Spinal cord (tissue), 9 donors: ENCODE measurements at regions not wholly inside any gene's neighbourhood (a gene's known extent, or its start where the extent isn't known, plus 50 kb on each side); places are given as distances from the start of the nearest gene placed in this dataset.

Source experiments
- DNase-seq, 6 donors: peaks; one replicate each; pipeline versions ENCODE4 v3.0.0 to v3.0.0-alpha.2; 2013 to 2015; ENCODE audit warnings: low spot score in 6 of 6, low read depth in 4 of 6
- H3K27ac ChIP-seq: one replicate; pipeline ENCODE4 v1.5.1; 2013; ENCODE audit warnings: low read depth, low read length, control low read depth
- H3K27me3 ChIP-seq: one replicate; pipeline ENCODE4 v1.6.1; 2013; ENCODE audit warnings: low read length; ENCODE audit not compliant: control insufficient read depth, insufficient read depth
- H3K36me3 ChIP-seq: one replicate; pipeline ENCODE4 v1.6.1; 2013; ENCODE audit warnings: low read length; ENCODE audit not compliant: control insufficient read depth, insufficient read depth
- H3K4me1 ChIP-seq: one replicate; pipeline ENCODE4 v1.6.1; 2013; ENCODE audit warnings: low read length; ENCODE audit not compliant: control insufficient read depth, insufficient read depth
- H3K4me3 ChIP-seq: one replicate; pipeline ENCODE4 v1.5.1; 2013; ENCODE audit warnings: low read depth, low read length, control low read depth
- H3K9me3 ChIP-seq: one replicate; pipeline ENCODE4 v1.6.1; 2013; ENCODE audit warnings: low read length; ENCODE audit not compliant: control insufficient read depth, insufficient read depth
- WGBS: methylation state at CpG from one replicate; pipeline ENCODE4 v1.1.5; 2013; ENCODE audit warnings: missing lambda C conversion rate; ENCODE audit not compliant: insufficient coverage; 5-methylcytosine and 5-hydroxymethylcytosine counted together
- donor health status: healthy.

- Histone ChIP-seq H3K27ac (no peak overlapping the region), H3K9me3 (no peaks in the 10 kb centered on the region), H3K27me3 (no peaks in the 10 kb centered on the region), H3K4me1 (no peaks in the 10 kb centered on the region), H3K36me3 (no peaks in the 10 kb centered on the region), H3K4me3 (no peak overlapping the region)
- WGBS = no CpG with 5 or more reads among the region's 1 CpG
- no peak for DNase-seq
These were observed 314.2 kb upstream of the RARB start for GRCh38 chr3:25113891-25114290.

DNA sequence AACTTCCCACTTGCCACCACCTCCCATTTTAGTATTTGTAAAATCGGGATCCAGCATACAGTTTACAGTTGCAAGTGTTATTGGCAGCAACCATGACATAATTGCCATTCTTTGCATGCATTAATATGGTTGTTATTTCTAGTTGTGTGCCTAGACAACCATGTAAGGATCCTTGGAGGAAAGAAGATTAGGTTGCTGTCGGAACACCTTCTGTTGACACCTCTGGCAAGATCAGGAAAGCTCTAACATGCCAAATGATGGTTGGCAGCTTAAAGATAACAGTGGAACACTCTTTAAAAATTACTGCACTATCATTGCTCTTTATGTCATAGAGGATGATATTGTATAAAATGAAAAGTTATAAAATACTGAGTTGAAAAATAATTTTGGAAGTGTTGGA, 313.5 kb upstream of the RARB start:
- H3K36me3 ChIP-seq = no peaks in the 10 kb centered on the region
- no peak for DNase-seq
- no peaks in the 10 kb centered on the region for H3K9me3 ChIP-seq
- no peak overlapping the region for H3K4me3 ChIP-seq
- no peaks in the 10 kb centered on the region for H3K4me1 ChIP-seq
- no peaks in the 10 kb centered on the region for H3K27me3 ChIP-seq
- 80% methylated on average over 1 of the region's 2 CpGs for WGBS
- no peak overlapping the region for H3K27ac ChIP-seq

DNA sequence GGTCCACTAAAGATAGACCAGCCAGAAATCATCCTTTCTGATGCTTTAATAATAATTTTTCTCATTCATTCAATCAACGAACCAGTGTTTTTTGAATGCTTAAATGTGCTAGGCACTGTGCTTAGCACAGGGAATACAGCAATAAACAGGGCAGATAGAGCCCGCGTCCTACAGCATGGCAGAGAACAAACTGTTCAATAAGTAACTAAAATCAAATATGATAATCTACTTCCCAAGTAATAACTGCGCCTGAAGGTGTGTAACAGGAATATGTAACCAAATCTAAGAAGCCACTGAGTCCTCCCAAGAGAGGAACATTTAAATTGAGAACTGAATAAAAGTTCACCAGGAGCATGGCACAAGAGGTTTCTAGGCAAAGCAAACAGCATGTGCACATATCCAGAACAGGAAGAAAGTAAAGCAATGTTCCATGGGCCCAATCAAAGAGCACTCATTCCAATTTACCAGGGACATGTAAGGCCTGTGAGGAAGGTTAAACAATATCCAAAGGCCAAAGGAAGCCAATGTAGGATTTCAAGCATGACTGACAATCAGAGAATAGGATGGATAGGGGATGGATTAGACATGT, 311.0 kb upstream of the RARB start:
- Histone ChIP-seq H3K4me3 (no peak overlapping the region), H3K27ac (no peak overlapping the region), H3K9me3 (no peaks in the 10 kb centered on the region), H3K4me1 (no peaks in the 10 kb centered on the region), H3K36me3 (no peaks in the 10 kb centered on the region), H3K27me3 (no peaks in the 10 kb centered on the region)
- WGBS = no CpG with 5 or more reads among the region's 4 CpGs
- DNase-seq = no peak

DNA sequence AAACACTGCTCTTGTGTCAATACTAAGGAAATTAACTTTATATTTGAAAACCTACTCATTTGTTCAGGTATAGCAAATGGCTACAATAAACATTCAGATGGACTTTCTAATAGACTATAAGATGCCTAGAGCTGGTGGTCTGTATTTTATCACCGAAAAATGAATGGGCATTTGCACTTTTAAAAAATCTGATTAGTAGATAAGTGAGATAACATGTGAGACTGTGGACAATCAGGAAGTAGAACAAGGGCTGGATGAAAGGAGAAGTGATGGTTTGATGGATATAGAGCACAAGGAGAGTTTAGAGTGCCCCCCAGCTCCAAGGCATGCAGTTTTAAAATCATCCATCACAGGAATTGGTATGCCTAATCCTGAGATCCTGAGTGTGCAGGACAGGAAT, 308.4 kb upstream of the RARB start:
- DNase-seq = no peak
- Histone ChIP-seq H3K9me3 (no peaks in the 10 kb centered on the region), H3K27me3 (no peaks in the 10 kb centered on the region), H3K4me1 (no peaks in the 10 kb centered on the region), H3K27ac (no peak overlapping the region), H3K36me3 (no peaks in the 10 kb centered on the region), H3K4me3 (no peak overlapping the region)
- no CpG with 5 or more reads among the region's 1 CpG for WGBS

- 100% methylated on average over 2 of the region's 4 CpGs for WGBS
- Histone ChIP-seq H3K4me3 (no peak overlapping the region), H3K27me3 (no peaks in the 10 kb centered on the region), H3K9me3 (no peaks in the 10 kb centered on the region), H3K4me1 (no peaks in the 10 kb centered on the region), H3K27ac (no peak overlapping the region), H3K36me3 (no peaks in the 10 kb centered on the region)
- DNase-seq = no peak
These were observed 307.4 kb upstream of the RARB start for GRCh38 chr3:25120665-25121064.

DNA sequence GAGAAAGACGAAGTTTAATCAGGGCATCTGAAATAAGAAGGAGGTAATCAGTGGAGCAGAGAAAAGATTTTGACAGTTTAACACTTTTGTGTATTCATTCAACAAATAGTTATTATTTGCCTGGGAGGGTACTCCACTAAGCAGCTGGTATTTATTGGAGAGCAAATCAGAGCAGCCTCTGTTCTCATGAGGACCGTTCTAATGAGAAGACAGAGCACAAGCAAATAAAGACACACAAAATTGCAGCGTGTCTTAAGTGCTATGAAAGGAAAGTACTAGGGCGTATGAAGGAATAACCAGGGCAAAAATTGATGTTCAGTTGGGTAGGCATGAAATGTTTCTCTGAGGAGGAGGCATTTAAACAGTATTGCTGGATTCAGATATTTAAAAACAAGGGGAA, 302.9 kb upstream of the RARB start:
- H3K36me3 ChIP-seq = no peaks in the 10 kb centered on the region

GRCh38 chr3:25128735-25129134, 299.3 kb upstream of the RARB start:
- no peak overlapping the region for H3K27ac ChIP-seq
- WGBS = no CpG with 5 or more reads among the region's 2 CpGs

More for the DNA sequence above, 302.9 kb upstream of the RARB start:
- DNase-seq = peak in 4 of 6 donors; percentile 7 to 68 (median 22)
- Histone ChIP-seq H3K27me3 (no peaks in the 10 kb centered on the region), H3K9me3 (peaks cover 11% of the 10 kb centered on the region), H3K4me1 (no peaks in the 10 kb centered on the region), H3K27ac (no peak overlapping the region), H3K4me3 (no peak overlapping the region)
- 28% methylated on average over 3 of the region's 4 CpGs for whole genome bisulfite sequencing

GRCh38 chr3:25130724-25131520, 297.1 kb upstream of the RARB start:
- peaks cover 11% of the 10 kb centered on the region for H3K9me3 ChIP-seq
- no peaks in the 10 kb centered on the region for H3K36me3 ChIP-seq
- WGBS = 86% methylated on average over 2 of the region's 4 CpGs
- H3K27ac ChIP-seq = no peak overlapping the region
- H3K27me3 ChIP-seq = no peaks in the 10 kb centered on the region
- DNase-seq = no peak
- no peak overlapping the region for H3K4me3 ChIP-seq
- no peaks in the 10 kb centered on the region for H3K4me1 ChIP-seq

More at GRCh38 chr3:25128735-25129134, 299.3 kb upstream of the RARB start:
- Histone ChIP-seq H3K4me1 (no peaks in the 10 kb centered on the region), H3K9me3 (peaks cover 11% of the 10 kb centered on the region), H3K36me3 (no peaks in the 10 kb centered on the region), H3K27me3 (no peaks in the 10 kb centered on the region), H3K4me3 (no peak overlapping the region)
- no peak for DNase-seq

DNA sequence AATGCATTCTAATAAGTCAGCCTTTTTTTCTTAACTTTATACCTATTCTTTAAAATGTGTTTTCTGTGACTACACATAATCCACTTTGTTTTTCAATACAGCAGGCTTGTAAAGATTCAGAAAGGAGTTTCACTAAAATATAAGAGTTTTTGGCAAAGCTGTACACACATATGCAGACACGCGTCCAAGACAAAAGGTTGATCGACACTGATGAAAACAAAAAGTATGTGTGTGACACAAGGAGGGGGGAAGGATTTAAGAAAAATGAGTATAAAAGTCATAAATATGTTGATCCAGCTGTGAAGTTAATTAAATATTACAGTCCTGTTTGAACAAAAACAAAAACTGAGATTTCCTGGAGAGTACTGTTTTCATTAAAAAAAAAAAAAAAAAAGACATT, 294.5 kb upstream of the RARB start:
- H3K9me3 ChIP-seq = peaks cover 3% of the 10 kb centered on the region
- no peaks in the 10 kb centered on the region for H3K27me3 ChIP-seq
- no peaks in the 10 kb centered on the region for H3K4me1 ChIP-seq
- no peaks in the 10 kb centered on the region for H3K36me3 ChIP-seq
- no peak for DNase-seq
- H3K27ac ChIP-seq = no peak overlapping the region
- no peak overlapping the region for H3K4me3 ChIP-seq
- WGBS = no CpG with 5 or more reads among the region's 3 CpGs

DNA sequence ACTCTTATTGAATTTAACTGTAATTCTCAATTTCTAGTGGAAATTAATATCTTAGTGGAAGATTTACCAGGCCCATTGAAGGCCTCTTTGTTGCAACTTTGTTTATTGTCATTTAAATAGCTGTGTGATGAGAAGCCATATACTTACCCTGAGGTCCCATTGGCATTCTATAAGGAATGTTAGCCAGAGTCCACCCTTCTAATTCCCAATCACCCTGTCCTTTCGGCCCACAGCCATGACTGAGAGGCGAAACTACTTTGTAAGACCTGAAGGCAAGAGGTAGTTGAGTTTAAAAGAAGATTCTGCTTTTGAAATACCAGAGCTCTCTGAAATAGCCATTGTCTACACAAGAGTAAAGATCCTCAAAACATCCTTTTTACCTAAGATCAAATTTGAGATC, 290.5 kb upstream of the RARB start:
- no peak overlapping the region for H3K27ac ChIP-seq
- no peaks in the 10 kb centered on the region for H3K36me3 ChIP-seq
- no peak overlapping the region for H3K4me3 ChIP-seq
- H3K9me3 ChIP-seq = no peaks in the 10 kb centered on the region
- no CpG with 5 or more reads among the region's 2 CpGs for WGBS
- H3K27me3 ChIP-seq = no peaks in the 10 kb centered on the region
- no peak for DNase-seq
- no peaks in the 10 kb centered on the region for H3K4me1 ChIP-seq
